Osteoblast (primary cell): ENCODE measurements at regions not wholly inside any gene's neighbourhood (a gene's known extent, or its start where the extent isn't known, plus 50 kb on each side); places are given as distances from the start of the nearest gene placed in this dataset.
"Not testable (repeated sequence)": the region's sequence is repeated elsewhere in the genome, so short reads cannot be mapped to it uniquely, and the experiment has no call there.

Experiments used
- DNase-seq: peaks from one replicate; pipeline ENCODE4 v3.0.0; 2011; ENCODE audit warnings: low spot score, mixed read lengths; ENCODE audit not compliant: insufficient read length; ENCODE audit errors: missing footprints
- H2AFZ ChIP-seq: 2 replicates; pipeline ENCODE4 v1.6.0; 2011; ENCODE audit warnings: mild to moderate bottlenecking, low read length
- H3K27ac ChIP-seq: 2 replicates; pipeline ENCODE4 v1.5.1; 2011; ENCODE audit warnings: mild to moderate bottlenecking, low read depth, low read length, moderate library complexity
- H3K27me3 ChIP-seq: 2 replicates; pipeline ENCODE4 v1.6.0; 2012; ENCODE audit warnings: mild to moderate bottlenecking, control low read depth, inconsistent platforms, low read length, moderate library complexity; ENCODE audit not compliant: insufficient read depth
- H3K36me3 ChIP-seq: 2 replicates; pipeline ENCODE4 v1.5.1; 2011; ENCODE audit warnings: mild to moderate bottlenecking, low read length, control low read depth, moderate library complexity; ENCODE audit not compliant: insufficient read depth
- H3K4me1 ChIP-seq: 2 replicates; pipeline ENCODE4 v1.5.1; 2011; ENCODE audit warnings: mild to moderate bottlenecking, low read length, control low read depth, moderate library complexity; ENCODE audit not compliant: insufficient read depth
- H3K4me2 ChIP-seq: 2 replicates; pipeline ENCODE4 v1.6.0; 2011; ENCODE audit warnings: mild to moderate bottlenecking, low read length; ENCODE audit not compliant: insufficient read depth
- H3K4me3 ChIP-seq: fragments of 200-600 bp; sonication (generic); 3 replicates; pipeline ENCODE4 v1.5.1; 2012; ENCODE audit warnings: mild to moderate bottlenecking, low read length, inconsistent platforms; ENCODE audit not compliant: insufficient read depth
- H3K79me2 ChIP-seq: 2 replicates; pipeline ENCODE4 v1.6.0; 2012; ENCODE audit warnings: mild to moderate bottlenecking, low read length, control low read depth, inconsistent platforms; ENCODE audit not compliant: insufficient read depth
- H3K9me3 ChIP-seq: 2 replicates; pipeline ENCODE4 v1.5.1; 2011; ENCODE audit warnings: low read depth, low read length, control low read depth
- H4K20me1 ChIP-seq: 2 replicates; pipeline ENCODE4 v1.6.0; 2012; ENCODE audit warnings: mild to moderate bottlenecking, low read length, control low read depth; ENCODE audit not compliant: insufficient read depth
- CTCF ChIP-seq: IDR thresholded peaks from 2 replicates; pipeline ENCODE4 v1.5.1; 2011; ENCODE audit warnings: mild to moderate bottlenecking, low read depth, low read length, moderate library complexity; ENCODE audit errors: extremely low read depth

- no peaks in the 10 kb centered on the region for H3K4me1 ChIP-seq
- H3K9me3 ChIP-seq = no peaks in the 10 kb centered on the region
- H3K79me2 ChIP-seq = no peaks in the 10 kb centered on the region
- DNase-seq = no peak
- H4K20me1 ChIP-seq = no peaks in the 10 kb centered on the region
- no peak overlapping the region for H3K4me2 ChIP-seq
- H3K36me3 ChIP-seq = no peaks in the 10 kb centered on the region
- peaks cover 2% of the 10 kb centered on the region for H3K27me3 ChIP-seq
- no peak overlapping the region for H3K27ac ChIP-seq
- H2AFZ ChIP-seq = no peak overlapping the region
- no peak overlapping the region for H3K4me3 ChIP-seq
- TF ChIP-seq CTCF = no peak
Observed at GRCh38 chr14:30272848-30273832, 285.8 kb upstream of the G2E3 start.

GRCh38 chr14:30275604-30276003 is 283.4 kb upstream of the G2E3 start:
- H3K4me3 ChIP-seq = no peak overlapping the region
- H2AFZ ChIP-seq = no peak overlapping the region
- no peak for DNase-seq
- H4K20me1 ChIP-seq = no peaks in the 10 kb centered on the region
- no peaks in the 10 kb centered on the region for H3K9me3 ChIP-seq
- no peaks in the 10 kb centered on the region for H3K79me2 ChIP-seq
- no peak for TF ChIP-seq CTCF
- H3K4me2 ChIP-seq = no peak overlapping the region
- H3K4me1 ChIP-seq = no peaks in the 10 kb centered on the region
- no peaks in the 10 kb centered on the region for H3K36me3 ChIP-seq
- no peak overlapping the region for H3K27ac ChIP-seq
- H3K27me3 ChIP-seq = peaks cover 2% of the 10 kb centered on the region

GRCh38 chr14:30277268-30277667 is 281.7 kb upstream of the G2E3 start:
- no peak for TF ChIP-seq CTCF
- H3K36me3 ChIP-seq = no peaks in the 10 kb centered on the region
- H3K4me3 ChIP-seq = no peak overlapping the region
- H3K27ac ChIP-seq = no peak overlapping the region
- DNase-seq = no peak
- no peaks in the 10 kb centered on the region for H4K20me1 ChIP-seq
- no peaks in the 10 kb centered on the region for H3K4me1 ChIP-seq
- H2AFZ ChIP-seq = no peak overlapping the region
- H3K4me2 ChIP-seq = no peak overlapping the region
- H3K27me3 ChIP-seq = peaks cover 2% of the 10 kb centered on the region
- H3K79me2 ChIP-seq = no peaks in the 10 kb centered on the region
- H3K9me3 ChIP-seq = no peaks in the 10 kb centered on the region

GRCh38 chr14:30278856-30279255 is 280.1 kb upstream of the G2E3 start:
- H3K27me3 ChIP-seq, H3K36me3 ChIP-seq, H3K9me3 ChIP-seq: not testable (repeated sequence)

More at GRCh38 chr14:30278856-30279255, 280.1 kb upstream of the G2E3 start:
- H3K4me2 ChIP-seq, H3K4me1 ChIP-seq, H4K20me1 ChIP-seq, H3K79me2 ChIP-seq, H3K27ac ChIP-seq, H2AFZ ChIP-seq, DNase-seq, H3K4me3 ChIP-seq: not testable (repeated sequence)
